ENCODE measurements at regions not wholly inside any gene's neighbourhood (a gene's known extent, or its start where the extent isn't known, plus 50 kb on each side); places are given as distances from the start of the nearest gene placed in this dataset.

DNA sequence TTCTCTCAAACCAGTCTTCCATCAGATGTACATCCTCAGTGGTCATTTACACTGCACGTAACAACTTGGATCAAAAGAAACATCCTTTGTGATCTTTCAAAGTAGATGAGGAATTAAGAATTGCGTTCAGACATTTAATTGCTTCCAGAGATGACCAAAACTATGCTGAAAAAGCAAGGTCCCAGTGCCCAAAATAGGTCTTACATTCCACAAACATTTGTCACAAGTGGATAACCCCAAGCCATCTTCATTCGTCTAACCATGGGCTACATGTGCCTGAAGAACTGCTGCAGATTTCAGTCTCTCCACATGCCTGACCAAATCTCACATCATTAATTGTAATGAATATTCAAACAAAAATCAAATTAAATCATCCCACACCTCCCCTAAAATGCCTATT lies 273.6 kb downstream of the SHOX2 start:
- TF ChIP-seq, protein P1, sequence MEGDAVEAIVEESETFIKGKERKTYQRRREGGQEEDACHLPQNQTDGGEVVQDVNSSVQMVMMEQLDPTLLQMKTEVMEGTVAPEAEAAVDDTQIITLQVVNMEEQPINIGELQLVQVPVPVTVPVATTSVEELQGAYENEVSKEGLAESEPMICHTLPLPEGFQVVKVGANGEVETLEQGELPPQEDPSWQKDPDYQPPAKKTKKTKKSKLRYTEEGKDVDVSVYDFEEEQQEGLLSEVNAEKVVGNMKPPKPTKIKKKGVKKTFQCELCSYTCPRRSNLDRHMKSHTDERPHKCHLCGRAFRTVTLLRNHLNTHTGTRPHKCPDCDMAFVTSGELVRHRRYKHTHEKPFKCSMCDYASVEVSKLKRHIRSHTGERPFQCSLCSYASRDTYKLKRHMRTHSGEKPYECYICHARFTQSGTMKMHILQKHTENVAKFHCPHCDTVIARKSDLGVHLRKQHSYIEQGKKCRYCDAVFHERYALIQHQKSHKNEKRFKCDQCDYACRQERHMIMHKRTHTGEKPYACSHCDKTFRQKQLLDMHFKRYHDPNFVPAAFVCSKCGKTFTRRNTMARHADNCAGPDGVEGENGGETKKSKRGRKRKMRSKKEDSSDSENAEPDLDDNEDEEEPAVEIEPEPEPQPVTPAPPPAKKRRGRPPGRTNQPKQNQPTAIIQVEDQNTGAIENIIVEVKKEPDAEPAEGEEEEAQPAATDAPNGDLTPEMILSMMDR (IDR thresholded peaks at IDR 0.05): no peak
- no peak for TF ChIP-seq POLR2A (IDR thresholded peaks at IDR 0.05)
- no peak for TF ChIP-seq POLR2AphosphoS5 (IDR thresholded peaks at IDR 0.05)
- TF ChIP-seq EP300 (IDR thresholded peaks at IDR 0.05): no peak

Data from gastroesophageal sphincter (tissue), 3 donors.